Adrenal gland (tissue), 5 donors: ENCODE measurements at regions not wholly inside any gene's neighbourhood (a gene's known extent, or its start where the extent isn't known, plus 50 kb on each side); places are given as distances from the start of the nearest gene placed in this dataset.

Source experiments
- POLR2A ChIP-seq, 2 donors: fragments of 450-650 bp; IDR thresholded peaks; one replicate each; pipeline ENCODE4 v1.6.1; 2017; ENCODE audit warnings: antibody characterized with exemption in 2 of 2, mild to moderate bottlenecking in 2 of 2, moderate library complexity in 1 of 2
- TF ChIP-seq, protein P1 (sequence below), 6 experiments: fragments of 450-650 bp in 4 of 6; fragments of 200-600 bp in 2 of 6; sonication (generic) in 1 of 6; IDR thresholded peaks; 1 replicate in 5 of 6; 2 replicates in 1 of 6; pipeline versions ENCODE4 v1.5.1 to v1.8.0; 2016 to 2021; ENCODE audit warnings: antibody characterized with exemption in 6 of 6, mild to moderate bottlenecking in 2 of 6, moderate library complexity in 1 of 6
- donor health status: DM: no; HTN: no; CAD: no.

DNA sequence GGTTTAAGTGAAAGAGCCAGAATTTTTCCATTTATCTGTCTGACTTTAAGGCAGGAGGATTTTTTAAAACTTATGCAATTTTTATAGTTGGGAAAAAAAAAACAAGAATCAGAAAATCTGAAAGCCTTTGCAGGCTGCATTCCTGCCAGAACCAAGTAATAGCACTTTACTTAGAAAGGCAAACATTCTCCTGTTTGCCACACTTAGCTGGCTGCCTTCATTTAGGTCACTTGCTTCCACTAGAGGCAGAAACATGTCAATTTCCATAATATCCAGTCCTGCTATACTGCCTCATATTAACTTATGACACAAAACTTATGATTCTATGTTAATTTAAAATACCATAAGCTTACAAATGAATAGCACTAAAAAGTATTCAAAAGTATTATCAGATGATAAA lies 425.8 kb downstream of the FRK start:
- TF ChIP-seq, protein P1, sequence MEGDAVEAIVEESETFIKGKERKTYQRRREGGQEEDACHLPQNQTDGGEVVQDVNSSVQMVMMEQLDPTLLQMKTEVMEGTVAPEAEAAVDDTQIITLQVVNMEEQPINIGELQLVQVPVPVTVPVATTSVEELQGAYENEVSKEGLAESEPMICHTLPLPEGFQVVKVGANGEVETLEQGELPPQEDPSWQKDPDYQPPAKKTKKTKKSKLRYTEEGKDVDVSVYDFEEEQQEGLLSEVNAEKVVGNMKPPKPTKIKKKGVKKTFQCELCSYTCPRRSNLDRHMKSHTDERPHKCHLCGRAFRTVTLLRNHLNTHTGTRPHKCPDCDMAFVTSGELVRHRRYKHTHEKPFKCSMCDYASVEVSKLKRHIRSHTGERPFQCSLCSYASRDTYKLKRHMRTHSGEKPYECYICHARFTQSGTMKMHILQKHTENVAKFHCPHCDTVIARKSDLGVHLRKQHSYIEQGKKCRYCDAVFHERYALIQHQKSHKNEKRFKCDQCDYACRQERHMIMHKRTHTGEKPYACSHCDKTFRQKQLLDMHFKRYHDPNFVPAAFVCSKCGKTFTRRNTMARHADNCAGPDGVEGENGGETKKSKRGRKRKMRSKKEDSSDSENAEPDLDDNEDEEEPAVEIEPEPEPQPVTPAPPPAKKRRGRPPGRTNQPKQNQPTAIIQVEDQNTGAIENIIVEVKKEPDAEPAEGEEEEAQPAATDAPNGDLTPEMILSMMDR (IDR thresholded peaks at IDR 0.05), result no peak
- TF ChIP-seq POLR2A (IDR thresholded peaks at IDR 0.05), result no peak
